ENCODE measurements at regions not wholly inside any gene's neighbourhood (a gene's known extent, or its start where the extent isn't known, plus 50 kb on each side); places are given as distances from the start of the nearest gene placed in this dataset.
A peak's percentile ranks its signal among the peaks of the same experiment; 100 is the strongest.

DNA sequence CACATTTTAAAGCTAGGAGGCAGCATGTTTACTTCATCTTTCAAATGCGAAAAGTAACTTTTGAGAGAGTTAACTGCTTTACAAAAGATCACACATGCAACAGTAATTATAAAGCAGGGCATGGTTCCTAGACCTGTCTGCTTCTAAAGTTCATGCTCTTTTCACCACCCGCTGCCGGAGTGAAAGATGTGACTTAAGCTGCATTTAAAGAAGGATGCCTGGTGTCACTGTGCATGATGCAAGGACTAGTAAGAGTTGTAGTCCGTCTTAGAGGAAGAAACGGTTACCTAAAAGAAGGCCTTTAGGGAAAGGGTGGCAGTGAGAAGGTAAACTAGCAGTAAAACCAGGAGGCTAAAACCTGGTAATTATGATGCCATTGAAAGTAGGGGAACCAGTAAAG is 1689.1 kb downstream of the KCNT2 start:
- TF ChIP-seq, protein P1, sequence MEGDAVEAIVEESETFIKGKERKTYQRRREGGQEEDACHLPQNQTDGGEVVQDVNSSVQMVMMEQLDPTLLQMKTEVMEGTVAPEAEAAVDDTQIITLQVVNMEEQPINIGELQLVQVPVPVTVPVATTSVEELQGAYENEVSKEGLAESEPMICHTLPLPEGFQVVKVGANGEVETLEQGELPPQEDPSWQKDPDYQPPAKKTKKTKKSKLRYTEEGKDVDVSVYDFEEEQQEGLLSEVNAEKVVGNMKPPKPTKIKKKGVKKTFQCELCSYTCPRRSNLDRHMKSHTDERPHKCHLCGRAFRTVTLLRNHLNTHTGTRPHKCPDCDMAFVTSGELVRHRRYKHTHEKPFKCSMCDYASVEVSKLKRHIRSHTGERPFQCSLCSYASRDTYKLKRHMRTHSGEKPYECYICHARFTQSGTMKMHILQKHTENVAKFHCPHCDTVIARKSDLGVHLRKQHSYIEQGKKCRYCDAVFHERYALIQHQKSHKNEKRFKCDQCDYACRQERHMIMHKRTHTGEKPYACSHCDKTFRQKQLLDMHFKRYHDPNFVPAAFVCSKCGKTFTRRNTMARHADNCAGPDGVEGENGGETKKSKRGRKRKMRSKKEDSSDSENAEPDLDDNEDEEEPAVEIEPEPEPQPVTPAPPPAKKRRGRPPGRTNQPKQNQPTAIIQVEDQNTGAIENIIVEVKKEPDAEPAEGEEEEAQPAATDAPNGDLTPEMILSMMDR (IDR thresholded peaks at IDR 0.05) = no peak
- no peaks in the 10 kb centered on the region; the same call in 1 of the 2 replicates for H3K36me3 Mint-ChIP-seq (ENCODE audit: low read depth)
- no peak for DNase-seq
- H3K9me3 Mint-ChIP-seq = peaks cover 7% of the 10 kb centered on the region; the same call in 1 of the 2 replicates
- no peaks in the 10 kb centered on the region for H3K4me1 Mint-ChIP-seq (ENCODE audit: low read depth)
- no peak overlapping the region for H3K27ac Mint-ChIP-seq
- H3K27me3 Mint-ChIP-seq (ENCODE audit: insufficient read depth) = no peaks in the 10 kb centered on the region
- H3K4me3 Mint-ChIP-seq = no peak overlapping the region

DNA sequence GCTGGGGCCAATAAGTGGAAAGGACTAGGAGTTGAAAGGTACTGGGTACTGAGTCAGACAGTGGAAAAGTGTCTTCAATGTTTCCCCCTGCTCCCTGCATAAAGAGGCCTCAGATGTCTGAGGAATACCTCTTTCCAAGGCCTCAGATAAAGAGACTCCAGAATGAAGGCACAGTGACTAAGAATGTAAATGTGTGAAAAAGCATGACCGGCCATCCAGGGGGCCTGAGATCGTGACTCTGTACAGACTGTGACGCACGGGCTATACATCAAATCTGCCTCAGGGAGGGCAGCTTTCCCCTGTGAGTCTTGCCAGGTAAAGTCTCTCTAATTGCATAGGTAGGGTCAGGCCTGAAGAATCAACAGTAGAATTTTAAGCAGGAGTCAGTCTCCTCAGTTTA is 1690.5 kb downstream of the KCNT2 start:
- H3K4me3 Mint-ChIP-seq = no peak overlapping the region
- no peaks in the 10 kb centered on the region for H3K4me1 Mint-ChIP-seq (ENCODE audit: low read depth)
- DNase-seq = no peak
- no peaks in the 10 kb centered on the region; the same call in 1 of the 2 replicates for H3K36me3 Mint-ChIP-seq (ENCODE audit: low read depth)
- H3K27me3 Mint-ChIP-seq (ENCODE audit: insufficient read depth) = no peaks in the 10 kb centered on the region
- H3K27ac Mint-ChIP-seq = no peak overlapping the region
- TF ChIP-seq, protein P1 (IDR thresholded peaks at IDR 0.05) = no peak
- H3K9me3 Mint-ChIP-seq = peaks cover 7% of the 10 kb centered on the region; the same call in 1 of the 2 replicates

DNA sequence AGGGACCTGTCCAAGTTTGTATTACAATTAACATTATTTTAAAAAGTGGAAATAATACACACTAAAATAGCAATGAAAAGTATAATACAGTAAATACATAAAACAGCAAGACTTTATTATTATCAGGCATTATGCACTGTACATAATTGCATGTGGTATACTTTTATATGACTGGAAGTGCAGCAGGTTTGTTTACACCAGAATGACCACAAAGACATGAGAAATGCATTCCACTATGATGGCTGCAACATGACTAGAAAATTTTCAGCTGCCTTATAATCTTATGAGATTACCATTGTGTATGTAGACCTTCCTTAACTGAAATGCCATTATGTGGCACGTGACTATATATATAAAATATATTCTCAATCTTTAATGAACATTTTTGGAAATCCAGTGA is 1699.6 kb downstream of the KCNT2 start:
- H3K27me3 Mint-ChIP-seq (ENCODE audit: insufficient read depth) = no peaks in the 10 kb centered on the region
- peak; percentile 36 for DNase-seq
- no peaks in the 10 kb centered on the region for H3K9me3 Mint-ChIP-seq
- no peaks in the 10 kb centered on the region; the same call in 1 of the 2 replicates for H3K4me1 Mint-ChIP-seq (ENCODE audit: low read depth)
- H3K4me3 Mint-ChIP-seq = no peak overlapping the region
- TF ChIP-seq, protein P1 (IDR thresholded peaks at IDR 0.05) = no peak
- no peaks in the 10 kb centered on the region for H3K36me3 Mint-ChIP-seq (ENCODE audit: low read depth)
- H3K27ac Mint-ChIP-seq = no peak overlapping the region

DNA sequence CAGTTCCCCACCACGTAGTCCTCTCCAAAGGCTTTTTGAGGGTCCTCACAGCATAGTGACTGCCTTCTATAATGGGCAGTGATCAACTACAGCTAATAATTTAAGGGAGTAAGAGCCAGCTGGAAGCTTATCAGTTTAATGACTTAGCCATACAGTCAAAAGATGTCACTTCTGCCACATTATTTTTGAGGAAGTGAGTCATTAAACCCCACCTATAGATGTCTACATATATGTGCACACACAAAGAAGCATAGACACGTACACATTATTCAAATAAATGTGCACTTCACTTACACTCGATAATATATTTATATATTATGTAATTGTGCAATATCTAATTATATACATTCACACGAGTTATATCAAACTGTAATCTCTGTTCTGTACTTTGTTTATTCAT is 1704.7 kb downstream of the KCNT2 start:
- TF ChIP-seq, protein P1 (IDR thresholded peaks at IDR 0.05) = no peak
- H3K9me3 Mint-ChIP-seq = no peaks in the 10 kb centered on the region
- H3K36me3 Mint-ChIP-seq (ENCODE audit: low read depth) = no peaks in the 10 kb centered on the region
- no peak overlapping the region for H3K4me3 Mint-ChIP-seq
- no peak for DNase-seq
- no peak overlapping the region for H3K27ac Mint-ChIP-seq
- no peaks in the 10 kb centered on the region for H3K4me1 Mint-ChIP-seq (ENCODE audit: low read depth)
- no peaks in the 10 kb centered on the region for H3K27me3 Mint-ChIP-seq (ENCODE audit: insufficient read depth)

DNA sequence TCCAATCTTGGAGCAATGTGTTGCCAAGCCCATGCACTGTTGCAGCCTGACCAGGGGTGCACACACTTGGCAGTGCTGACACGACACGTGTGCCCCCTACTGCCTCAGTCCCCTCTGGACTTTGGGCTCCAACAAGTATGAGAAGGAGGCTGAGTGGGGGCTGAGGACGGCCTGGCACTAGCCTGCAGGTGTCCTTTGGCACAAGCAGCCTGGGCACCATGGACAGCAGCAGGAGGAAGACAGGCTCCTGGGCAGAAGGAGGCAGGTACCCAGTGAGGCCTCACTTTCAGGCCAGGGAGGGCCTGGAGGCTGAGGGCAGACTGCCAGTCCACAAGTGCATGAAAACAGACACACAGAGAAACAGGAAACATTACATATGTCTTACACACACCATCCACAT is 1702.9 kb upstream of the B3GALT2 start:
- no peak overlapping the region for H3K27ac Mint-ChIP-seq
- H3K4me1 Mint-ChIP-seq (ENCODE audit: low read depth) = no peaks in the 10 kb centered on the region
- TF ChIP-seq, protein P1 (IDR thresholded peaks at IDR 0.05) = no peak
- H3K36me3 Mint-ChIP-seq (ENCODE audit: low read depth) = no peaks in the 10 kb centered on the region; the same call in 1 of the 2 replicates
- peaks cover 5% of the 10 kb centered on the region for H3K9me3 Mint-ChIP-seq
- no peak for DNase-seq
- H3K4me3 Mint-ChIP-seq = no peak overlapping the region
- H3K27me3 Mint-ChIP-seq (ENCODE audit: insufficient read depth) = no peaks in the 10 kb centered on the region

DNA sequence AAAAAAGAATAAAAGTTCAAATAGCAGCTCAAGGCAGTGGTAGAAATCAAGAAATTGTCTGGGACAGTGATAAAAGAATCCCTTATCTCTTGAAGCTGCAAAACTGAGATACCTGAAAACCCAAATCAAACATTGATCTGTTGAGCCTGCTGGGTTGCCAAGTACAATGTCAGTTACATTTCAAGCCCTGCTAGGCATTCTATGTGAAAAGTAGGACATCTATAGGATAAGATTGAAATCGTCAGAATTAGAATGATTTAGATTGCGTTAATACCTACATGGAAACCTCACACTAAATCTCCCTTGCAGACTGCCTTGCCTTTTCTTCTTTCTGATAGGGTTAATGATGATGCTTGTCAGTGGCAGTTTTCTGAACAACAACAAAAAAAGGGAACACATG is 1684.4 kb upstream of the B3GALT2 start:
- DNase-seq = no peak
- H3K27ac Mint-ChIP-seq = no peak overlapping the region
- TF ChIP-seq, protein P1 (IDR thresholded peaks at IDR 0.05) = no peak
- H3K4me1 Mint-ChIP-seq (ENCODE audit: low read depth) = no peaks in the 10 kb centered on the region
- no peak overlapping the region for H3K4me3 Mint-ChIP-seq
- no peaks in the 10 kb centered on the region for H3K36me3 Mint-ChIP-seq (ENCODE audit: low read depth)
- H3K27me3 Mint-ChIP-seq (ENCODE audit: insufficient read depth) = no peaks in the 10 kb centered on the region
- no peaks in the 10 kb centered on the region; the same call in 1 of the 2 replicates for H3K9me3 Mint-ChIP-seq
